ENCODE measurements at regions not wholly inside any gene's neighbourhood (a gene's known extent, or its start where the extent isn't known, plus 50 kb on each side); places are given as distances from the start of the nearest gene placed in this dataset.

- H3K27me3 ChIP-seq (ENCODE audit: low read depth) = no peaks in the 10 kb centered on the region
These were observed 197.1 kb downstream of the TANC2 start for GRCh38 chr17:63163158-63163520.

GRCh38 chr17:63165400-63165799 lies 199.4 kb downstream of the TANC2 start:
- intact Hi-C loops (cut with DNase I) = no loop called here

More at GRCh38 chr17:63163158-63163520, 197.1 kb downstream of the TANC2 start:
- DNase-seq (no peak), ATAC-seq (no peak)
- intact Hi-C loops (cut with DNase I) = no loop called here
- Histone ChIP-seq H3K9me3 (no peaks in the 10 kb centered on the region), H3K36me3 (no peaks in the 10 kb centered on the region), H3K4me3 (no peak overlapping the region), H3K27ac (no peak overlapping the region), H3K4me1 (no peaks in the 10 kb centered on the region)
- TF ChIP-seq CTCF (IDR thresholded peaks at IDR 0.05) = no peak

GRCh38 chr17:63170795-63171194 lies 204.8 kb downstream of the TANC2 start:
- no peak for TF ChIP-seq CTCF (IDR thresholded peaks at IDR 0.05)
- no peak overlapping the region for H3K27ac ChIP-seq
- DNase-seq = no peak
- no peaks in the 10 kb centered on the region for H3K9me3 ChIP-seq
- no peaks in the 10 kb centered on the region for H3K4me1 ChIP-seq
- no peaks in the 10 kb centered on the region for H3K27me3 ChIP-seq (ENCODE audit: low read depth)
- no peak overlapping the region for H3K4me3 ChIP-seq
- no peak for ATAC-seq
- intact Hi-C loops (cut with DNase I) = no loop called here
- no peaks in the 10 kb centered on the region for H3K36me3 ChIP-seq

More at GRCh38 chr17:63165400-63165799, 199.4 kb downstream of the TANC2 start:
- H3K9me3 ChIP-seq = no peaks in the 10 kb centered on the region
- no peak overlapping the region for H3K27ac ChIP-seq
- H3K36me3 ChIP-seq = no peaks in the 10 kb centered on the region
- ATAC-seq (no peak), DNase-seq (no peak)
- no peak for TF ChIP-seq CTCF (IDR thresholded peaks at IDR 0.05)
- no peaks in the 10 kb centered on the region for H3K4me1 ChIP-seq
- no peaks in the 10 kb centered on the region for H3K27me3 ChIP-seq (ENCODE audit: low read depth)
- no peak overlapping the region for H3K4me3 ChIP-seq

DNA sequence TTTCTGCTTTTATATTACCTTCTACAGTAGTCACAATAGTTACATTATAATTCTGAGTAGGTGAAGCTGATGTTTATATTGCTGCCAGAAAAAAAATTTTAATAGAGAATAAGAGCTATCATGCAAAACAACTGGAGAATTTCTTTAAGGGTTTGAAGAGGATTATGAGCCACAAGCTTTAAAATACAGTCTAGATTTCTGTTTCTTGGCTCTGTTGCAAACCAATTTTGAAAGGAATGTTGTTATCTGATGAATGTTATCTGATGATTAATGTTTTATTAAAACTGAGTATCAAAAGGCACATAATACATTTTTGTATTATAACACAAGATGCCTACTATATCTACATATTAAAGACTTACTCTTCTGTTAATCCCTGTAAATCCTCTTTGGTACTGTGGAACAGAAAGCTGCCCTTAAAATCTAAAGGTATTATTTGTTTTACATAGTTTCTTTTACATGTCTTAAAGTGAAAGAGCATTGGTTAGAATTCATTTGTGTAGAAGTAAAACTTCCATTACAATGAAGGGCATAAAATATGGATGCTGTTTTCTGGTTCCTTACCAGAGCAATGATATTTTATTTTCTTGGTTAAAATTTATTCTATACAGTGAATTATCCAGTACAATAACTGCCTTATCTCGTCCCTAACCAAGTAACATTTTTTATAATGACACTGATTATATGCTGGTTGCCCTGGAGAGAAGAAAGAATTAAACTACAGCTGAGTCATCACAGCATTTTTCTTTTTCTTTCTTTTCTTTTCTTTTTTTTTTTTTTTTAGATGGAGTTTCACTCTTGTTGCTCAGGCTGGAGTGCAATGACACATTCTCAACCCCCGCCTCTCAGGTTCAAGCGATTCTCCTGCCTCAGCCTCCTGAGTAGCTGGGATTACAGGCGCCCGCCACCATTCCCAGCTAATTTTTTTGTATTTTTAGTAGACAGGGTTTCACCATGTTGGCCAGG lies 205.7 kb downstream of the TANC2 start:
- ATAC-seq (no peak), DNase-seq (no peak)
- no peak overlapping the region for H3K4me3 ChIP-seq
- H3K27me3 ChIP-seq (ENCODE audit: low read depth) = no peaks in the 10 kb centered on the region
- no peak overlapping the region for H3K27ac ChIP-seq
- intact Hi-C loops (cut with DNase I) = no loop called here
- TF ChIP-seq CTCF (IDR thresholded peaks at IDR 0.05) = no peak
- no peaks in the 10 kb centered on the region for H3K4me1 ChIP-seq
- H3K9me3 ChIP-seq = no peaks in the 10 kb centered on the region
- H3K36me3 ChIP-seq = no peaks in the 10 kb centered on the region

DNA sequence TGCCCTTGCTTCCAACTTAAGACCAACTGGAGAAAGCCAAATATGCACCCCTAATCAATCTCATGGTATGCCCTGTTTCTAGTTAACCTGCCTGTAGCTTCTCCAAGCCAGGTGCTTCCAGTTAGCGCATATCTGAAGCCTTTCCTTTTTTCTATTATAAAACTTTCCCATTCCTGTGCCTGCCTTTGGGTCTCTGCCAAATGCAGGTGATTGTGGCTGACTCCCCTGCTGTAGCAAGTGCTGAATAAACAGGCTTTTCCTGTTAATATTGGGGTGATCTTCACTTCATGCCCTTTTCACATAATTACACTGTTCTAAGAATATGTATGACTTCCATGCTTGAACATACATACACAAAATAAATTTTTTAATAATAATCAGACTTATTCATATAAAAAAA lies 207.4 kb downstream of the TANC2 start:
- intact Hi-C loops (cut with DNase I) = no loop called here
- no peak for TF ChIP-seq CTCF (IDR thresholded peaks at IDR 0.05)
- DNase-seq = no peak

More for the DNA sequence above, 207.4 kb downstream of the TANC2 start:
- ATAC-seq = no peak
- no peaks in the 10 kb centered on the region for H3K27me3 ChIP-seq (ENCODE audit: low read depth)
- no peak overlapping the region for H3K27ac ChIP-seq
- no peak overlapping the region for H3K4me3 ChIP-seq
- no peaks in the 10 kb centered on the region for H3K36me3 ChIP-seq
- H3K4me1 ChIP-seq = no peaks in the 10 kb centered on the region
- H3K9me3 ChIP-seq = no peaks in the 10 kb centered on the region
